Lower leg skin (tissue), 3 donors: ENCODE measurements at regions not wholly inside any gene's neighbourhood (a gene's known extent, or its start where the extent isn't known, plus 50 kb on each side); places are given as distances from the start of the nearest gene placed in this dataset.

Source experiments
- POLR2A ChIP-seq, 2 donors: fragments of 450-650 bp; IDR thresholded peaks; one replicate each; pipeline ENCODE4 v1.6.1; 2016 to 2017; ENCODE audit warnings: antibody characterized with exemption in 2 of 2, mild to moderate bottlenecking in 1 of 2, moderate library complexity in 1 of 2
- TF ChIP-seq, protein P1 (sequence below), 3 donors: fragments of 450-650 bp; IDR thresholded peaks; one replicate each; pipeline ENCODE4 v1.5.1; 2016; ENCODE audit warnings: antibody characterized with exemption in 3 of 3, mild to moderate bottlenecking in 3 of 3, moderate library complexity in 2 of 3

DNA sequence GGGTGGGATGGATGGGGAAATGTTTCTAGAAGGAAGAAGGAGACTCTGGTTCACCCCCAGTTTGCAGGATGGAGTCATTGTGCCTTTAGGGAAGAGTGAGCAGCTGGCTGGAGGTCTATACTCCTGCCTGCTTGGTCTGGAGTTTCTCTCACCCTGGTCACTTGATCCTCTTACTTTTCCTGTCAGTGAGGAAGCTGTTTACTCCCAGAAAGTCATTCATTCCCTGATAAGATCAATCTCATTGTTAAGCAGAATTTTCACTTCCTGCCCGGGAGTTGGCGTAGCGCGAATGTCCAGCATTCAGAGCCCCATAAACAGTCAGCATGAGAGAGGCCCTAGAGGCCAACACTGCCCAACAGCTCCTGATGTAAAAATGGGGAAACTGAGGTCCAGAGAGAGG, 70.4 kb upstream of the SIRPA start:
- TF ChIP-seq, protein P1, sequence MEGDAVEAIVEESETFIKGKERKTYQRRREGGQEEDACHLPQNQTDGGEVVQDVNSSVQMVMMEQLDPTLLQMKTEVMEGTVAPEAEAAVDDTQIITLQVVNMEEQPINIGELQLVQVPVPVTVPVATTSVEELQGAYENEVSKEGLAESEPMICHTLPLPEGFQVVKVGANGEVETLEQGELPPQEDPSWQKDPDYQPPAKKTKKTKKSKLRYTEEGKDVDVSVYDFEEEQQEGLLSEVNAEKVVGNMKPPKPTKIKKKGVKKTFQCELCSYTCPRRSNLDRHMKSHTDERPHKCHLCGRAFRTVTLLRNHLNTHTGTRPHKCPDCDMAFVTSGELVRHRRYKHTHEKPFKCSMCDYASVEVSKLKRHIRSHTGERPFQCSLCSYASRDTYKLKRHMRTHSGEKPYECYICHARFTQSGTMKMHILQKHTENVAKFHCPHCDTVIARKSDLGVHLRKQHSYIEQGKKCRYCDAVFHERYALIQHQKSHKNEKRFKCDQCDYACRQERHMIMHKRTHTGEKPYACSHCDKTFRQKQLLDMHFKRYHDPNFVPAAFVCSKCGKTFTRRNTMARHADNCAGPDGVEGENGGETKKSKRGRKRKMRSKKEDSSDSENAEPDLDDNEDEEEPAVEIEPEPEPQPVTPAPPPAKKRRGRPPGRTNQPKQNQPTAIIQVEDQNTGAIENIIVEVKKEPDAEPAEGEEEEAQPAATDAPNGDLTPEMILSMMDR (IDR thresholded peaks at IDR 0.05), result no peak
- no peak for TF ChIP-seq POLR2A (IDR thresholded peaks at IDR 0.05)
